Thoracic aorta (tissue), 2 donors: ENCODE measurements at regions not wholly inside any gene's neighbourhood (a gene's known extent, or its start where the extent isn't known, plus 50 kb on each side); places are given as distances from the start of the nearest gene placed in this dataset.

Source experiments
- ATAC-seq: fragments of 150-250 bp; one replicate; pipeline ENCODE4 v1.8.0; 2017; ENCODE audit warnings: low read depth; ENCODE audit not compliant: insufficient number of reproducible peaks, low FRiP score
- DNase-seq: peaks from one replicate; pipeline ENCODE4 v3.0.0-alpha.2; 2020; ENCODE audit warnings: low spot score
- H3K27ac ChIP-seq, 2 donors: fragments of 200-600 bp; sonication (generic); 1 replicate in 1 of 2; 2 replicates in 1 of 2; pipeline ENCODE4 v1.5.1; 2016; ENCODE audit warnings: mild to moderate bottlenecking in 2 of 2, moderate library complexity in 2 of 2
- H3K27me3 ChIP-seq: fragments of 200-600 bp; sonication (generic); replicated peaks from 2 replicates; pipeline ENCODE4 v1.6.0; 2016; ENCODE audit warnings: mild to moderate bottlenecking; ENCODE audit not compliant: insufficient read depth
- H3K36me3 ChIP-seq: fragments of 200-600 bp; sonication (generic); one replicate; pipeline ENCODE4 v1.5.1; 2016
- H3K4me1 ChIP-seq, 2 donors: fragments of 200-600 bp; sonication (generic); 1 replicate in 1 of 2; 2 replicates in 1 of 2; pipeline versions ENCODE4 v1.5.1 to v1.6.0; 2016; ENCODE audit warnings: low read depth in 2 of 2, mild to moderate bottlenecking in 1 of 2; ENCODE audit not compliant: control insufficient read depth in 1 of 2
- H3K4me3 ChIP-seq: fragments of 200-600 bp; sonication (generic); 2 replicates; pipeline ENCODE4 v1.5.1; 2016; ENCODE audit warnings: mild to moderate bottlenecking
- H3K9me3 ChIP-seq: fragments of 200-600 bp; sonication (generic); 2 replicates; pipeline ENCODE4 v1.5.1; 2016
- CTCF ChIP-seq: fragments of 200-600 bp; sonication (generic); IDR thresholded peaks from one replicate; pipeline ENCODE4 v1.5.1; 2019; ENCODE audit warnings: antibody characterized with exemption

GRCh38 chr16:48822431-48822830 is 212.5 kb upstream of the N4BP1 start:
- no peak for DNase-seq
- Histone ChIP-seq H3K36me3 (no peaks in the 10 kb centered on the region), H3K9me3 (no peaks in the 10 kb centered on the region), H3K27ac (no peak overlapping the region), H3K27me3 (no peaks in the 10 kb centered on the region), H3K4me3 (no peak overlapping the region), H3K4me1 (no peaks in the 10 kb centered on the region)
- ATAC-seq = no peak
- no peak for TF ChIP-seq CTCF

DNA sequence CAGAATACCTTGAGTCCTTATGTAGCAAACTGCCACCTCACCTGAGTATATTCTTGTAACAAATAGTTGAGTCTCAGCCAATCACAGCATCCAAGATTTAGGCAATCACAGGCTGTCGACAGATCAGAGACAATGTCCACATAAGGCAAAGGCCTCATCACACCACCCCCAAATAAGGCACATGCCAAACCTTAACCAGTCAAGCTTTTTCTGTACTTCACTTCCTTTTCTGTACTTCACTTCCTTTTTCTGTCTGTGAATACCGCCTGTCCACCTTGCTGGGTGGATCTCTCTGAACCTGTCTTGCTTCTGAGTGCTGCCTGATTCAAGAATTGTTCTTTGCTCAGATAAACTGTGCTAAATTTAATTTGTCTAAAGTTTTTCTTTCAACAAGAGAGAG is 210.4 kb upstream of the N4BP1 start:
- no peak for ATAC-seq
- Histone ChIP-seq H3K27ac (no peak overlapping the region), H3K27me3 (no peaks in the 10 kb centered on the region), H3K4me1 (no peaks in the 10 kb centered on the region), H3K9me3 (no peaks in the 10 kb centered on the region), H3K36me3 (no peaks in the 10 kb centered on the region), H3K4me3 (no peak overlapping the region)
- no peak for DNase-seq
- no peak for TF ChIP-seq CTCF

DNA sequence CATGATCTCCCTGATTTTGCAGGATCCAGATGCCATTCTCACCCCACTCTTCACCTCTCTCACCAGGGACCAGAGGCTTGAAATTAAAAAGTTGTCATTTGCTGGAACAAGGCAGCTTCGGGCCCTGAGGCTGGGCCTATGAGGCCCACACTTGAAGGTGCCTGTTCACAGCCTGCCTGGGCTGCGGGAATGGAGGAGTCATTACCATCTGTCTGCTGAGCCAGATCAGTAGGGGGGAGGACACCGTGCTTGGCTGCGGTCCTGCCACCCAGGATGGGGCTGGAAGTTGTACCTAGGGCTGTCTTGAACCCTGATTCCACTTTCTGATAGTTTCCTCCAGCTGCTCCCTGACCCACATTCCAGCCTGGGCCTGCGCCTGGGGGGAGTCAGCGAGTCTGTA is 208.3 kb upstream of the N4BP1 start:
- H3K9me3 ChIP-seq = no peaks in the 10 kb centered on the region
- no peaks in the 10 kb centered on the region for H3K27me3 ChIP-seq
- ATAC-seq = no peak
- no peaks in the 10 kb centered on the region for H3K4me1 ChIP-seq
- no peak for TF ChIP-seq CTCF
- no peak overlapping the region for H3K27ac ChIP-seq
- no peak for DNase-seq
- H3K4me3 ChIP-seq = no peak overlapping the region
- no peaks in the 10 kb centered on the region for H3K36me3 ChIP-seq

- Histone ChIP-seq H3K36me3 (no peaks in the 10 kb centered on the region), H3K27me3 (no peaks in the 10 kb centered on the region), H3K4me3 (no peak overlapping the region), H3K27ac (no peak overlapping the region), H3K4me1 (no peaks in the 10 kb centered on the region), H3K9me3 (no peaks in the 10 kb centered on the region)
- no peak for TF ChIP-seq CTCF
- ATAC-seq (no peak), DNase-seq (no peak)
Measured at GRCh38 chr16:48817032-48817431, 207.1 kb upstream of the N4BP1 start.

- no peaks in the 10 kb centered on the region for H3K36me3 ChIP-seq
- ATAC-seq (no peak), DNase-seq (no peak)
- no peaks in the 10 kb centered on the region for H3K4me1 ChIP-seq
- H3K4me3 ChIP-seq = no peak overlapping the region
- no peaks in the 10 kb centered on the region for H3K9me3 ChIP-seq
- H3K27ac ChIP-seq = no peak overlapping the region
- TF ChIP-seq CTCF = no peak
- no peaks in the 10 kb centered on the region for H3K27me3 ChIP-seq
Measured at GRCh38 chr16:48816393-48816792, 206.4 kb upstream of the N4BP1 start.
